OCI-LY1 (cell line): ENCODE measurements at regions not wholly inside any gene's neighbourhood (a gene's known extent, or its start where the extent isn't known, plus 50 kb on each side); places are given as distances from the start of the nearest gene placed in this dataset.

Experiments used
- H2AFZ ChIP-seq: fragments of 200-600 bp; sonication (generic), shearing (Covaris generic); 2 replicates; pipeline ENCODE4 v1.6.0; 2014; ENCODE audit warnings: antibody characterized with exemption, mild to moderate bottlenecking, low read length
- H3F3A ChIP-seq: fragments of 200-600 bp; sonication (generic), shearing (Covaris generic); 2 replicates; pipeline ENCODE4 v1.6.0; 2014; ENCODE audit warnings: mild to moderate bottlenecking, antibody characterized with exemption, low read length, moderate library complexity; ENCODE audit not compliant: insufficient read depth
- H3K27ac ChIP-seq: fragments of 200-600 bp; sonication (generic); 2 replicates; pipeline ENCODE4 v1.5.1; 2014; ENCODE audit warnings: low read length, mixed run types, mild to moderate bottlenecking, low read depth; ENCODE audit not compliant: poor library complexity, severe bottlenecking
- H3K27me3 ChIP-seq: fragments of 200-600 bp; sonication (generic); 2 replicates; pipeline ENCODE4 v1.6.0; 2014; ENCODE audit warnings: antibody characterized with exemption, mild to moderate bottlenecking, low read length, moderate library complexity; ENCODE audit not compliant: insufficient read depth
- H3K36me3 ChIP-seq: fragments of 200-600 bp; sonication (generic); 2 replicates; pipeline ENCODE4 v1.6.1; 2014; ENCODE audit warnings: mild to moderate bottlenecking, antibody characterized with exemption, low read length, moderate library complexity, mixed read lengths; ENCODE audit not compliant: insufficient read depth
- H3K4me1 ChIP-seq: fragments of 200-600 bp; sonication (generic); 2 replicates; pipeline ENCODE4 v1.5.1; 2014; ENCODE audit warnings: mild to moderate bottlenecking, low read length, moderate library complexity; ENCODE audit not compliant: insufficient read depth, severe bottlenecking
- H3K4me2 ChIP-seq: fragments of 200-600 bp; sonication (generic), shearing (Covaris generic); 2 replicates; pipeline ENCODE4 v1.6.1; 2014; ENCODE audit warnings: low read length
- H3K4me3 ChIP-seq: fragments of 200-600 bp; sonication (generic); 2 replicates; pipeline ENCODE4 v1.5.1; 2014; ENCODE audit warnings: low read length, low read depth, mild to moderate bottlenecking, mixed read lengths; ENCODE audit not compliant: poor library complexity, severe bottlenecking
- H3K79me2 ChIP-seq: fragments of 200-600 bp; shearing (Covaris generic); 2 replicates; pipeline ENCODE4 v1.6.1; 2016; ENCODE audit warnings: mixed run types, low read length, mixed read lengths; ENCODE audit not compliant: insufficient read depth
- H3K9ac ChIP-seq: fragments of 200-600 bp; sonication (generic), shearing (Covaris generic); 2 replicates; pipeline ENCODE4 v1.6.1; 2014; ENCODE audit warnings: mild to moderate bottlenecking, low read length, mixed read lengths
- H3K9me2 ChIP-seq: fragments of 200-600 bp; sonication (generic), shearing (Covaris generic); 2 replicates; pipeline ENCODE4 v1.6.1; 2014; ENCODE audit warnings: low read depth, mild to moderate bottlenecking, low read length, mixed read lengths
- H3K9me3 ChIP-seq: fragments of 200-600 bp; shearing (Covaris generic); 2 replicates; pipeline ENCODE4 v1.6.1; 2014; ENCODE audit warnings: low read length, mixed read lengths
- H4K20me1 ChIP-seq: fragments of 200-600 bp; sonication (generic), shearing (Covaris generic); 2 replicates; pipeline ENCODE4 v1.6.0; 2016; ENCODE audit warnings: mild to moderate bottlenecking, low read length; ENCODE audit not compliant: insufficient read depth
- EZH2 ChIP-seq: fragments of 200-600 bp; sonication (generic), shearing (Covaris generic); IDR thresholded peaks from 2 replicates; pipeline ENCODE4 v1.8.0; 2017; ENCODE audit warnings: borderline replicate concordance, mixed run types, mild to moderate bottlenecking, antibody characterized with exemption, low read length, moderate library complexity, mixed read lengths
- TF ChIP-seq, protein P1 (sequence below): fragments of 200-600 bp; sonication (generic), shearing (Covaris generic); IDR thresholded peaks from 2 replicates; pipeline ENCODE4 v1.5.1; 2017; ENCODE audit warnings: mild to moderate bottlenecking, antibody characterized with exemption, low read length, moderate library complexity, mixed read lengths

GRCh38 chr1:200228486-200228885 is 181.3 kb downstream of the ZNF281 start:
- Histone ChIP-seq H3K9me3 (no peaks in the 10 kb centered on the region), H3K4me2 (no peak overlapping the region), H3K36me3 (no peaks in the 10 kb centered on the region), H3K9ac (no peak overlapping the region), H4K20me1 (no peaks in the 10 kb centered on the region), H3K4me3 (no peak overlapping the region), H3K27me3 (no peaks in the 10 kb centered on the region), H3K79me2 (no peaks in the 10 kb centered on the region), H3K4me1 (no peaks in the 10 kb centered on the region), H2AFZ (no peak overlapping the region), H3K9me2 (no peaks in the 10 kb centered on the region), H3F3A (no peaks in the 10 kb centered on the region), H3K27ac (no peak overlapping the region)
- TF ChIP-seq, protein P1, sequence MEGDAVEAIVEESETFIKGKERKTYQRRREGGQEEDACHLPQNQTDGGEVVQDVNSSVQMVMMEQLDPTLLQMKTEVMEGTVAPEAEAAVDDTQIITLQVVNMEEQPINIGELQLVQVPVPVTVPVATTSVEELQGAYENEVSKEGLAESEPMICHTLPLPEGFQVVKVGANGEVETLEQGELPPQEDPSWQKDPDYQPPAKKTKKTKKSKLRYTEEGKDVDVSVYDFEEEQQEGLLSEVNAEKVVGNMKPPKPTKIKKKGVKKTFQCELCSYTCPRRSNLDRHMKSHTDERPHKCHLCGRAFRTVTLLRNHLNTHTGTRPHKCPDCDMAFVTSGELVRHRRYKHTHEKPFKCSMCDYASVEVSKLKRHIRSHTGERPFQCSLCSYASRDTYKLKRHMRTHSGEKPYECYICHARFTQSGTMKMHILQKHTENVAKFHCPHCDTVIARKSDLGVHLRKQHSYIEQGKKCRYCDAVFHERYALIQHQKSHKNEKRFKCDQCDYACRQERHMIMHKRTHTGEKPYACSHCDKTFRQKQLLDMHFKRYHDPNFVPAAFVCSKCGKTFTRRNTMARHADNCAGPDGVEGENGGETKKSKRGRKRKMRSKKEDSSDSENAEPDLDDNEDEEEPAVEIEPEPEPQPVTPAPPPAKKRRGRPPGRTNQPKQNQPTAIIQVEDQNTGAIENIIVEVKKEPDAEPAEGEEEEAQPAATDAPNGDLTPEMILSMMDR, result no peak
- no peak for TF ChIP-seq EZH2

DNA sequence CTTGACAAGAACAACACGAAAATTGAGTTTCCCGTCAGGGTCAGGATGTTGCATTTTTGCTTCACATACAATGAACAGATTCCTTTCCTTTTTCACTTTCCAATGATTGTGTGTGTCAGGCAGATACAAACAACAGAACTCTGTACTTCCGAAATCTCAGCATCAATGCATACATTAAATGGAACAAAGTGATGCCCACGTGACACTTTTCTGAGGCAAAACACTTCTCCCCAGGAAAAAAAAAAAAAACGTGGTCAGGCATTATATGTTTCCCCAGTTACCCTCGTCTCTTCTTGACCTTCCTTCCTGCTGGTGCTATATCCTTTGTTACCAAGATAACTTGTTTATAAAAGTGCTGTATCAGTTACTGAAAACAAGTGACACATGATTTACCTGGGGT is 181.8 kb downstream of the ZNF281 start:
- Histone ChIP-seq H3K79me2 (no peaks in the 10 kb centered on the region), H3K9me2 (no peaks in the 10 kb centered on the region), H3K27me3 (no peaks in the 10 kb centered on the region), H3K4me3 (no peak overlapping the region), H3K9ac (no peak overlapping the region), H4K20me1 (no peaks in the 10 kb centered on the region), H2AFZ (no peak overlapping the region), H3K4me1 (no peaks in the 10 kb centered on the region), H3K36me3 (no peaks in the 10 kb centered on the region), H3K4me2 (no peak overlapping the region), H3K27ac (no peak overlapping the region), H3K9me3 (no peaks in the 10 kb centered on the region), H3F3A (no peaks in the 10 kb centered on the region)
- TF ChIP-seq EZH2, result no peak
- TF ChIP-seq, protein P1, result no peak
